ENCODE measurements at regions not wholly inside any gene's neighbourhood (a gene's known extent, or its start where the extent isn't known, plus 50 kb on each side); places are given as distances from the start of the nearest gene placed in this dataset.
"Not testable (repeated sequence)": the region's sequence is repeated elsewhere in the genome, so short reads cannot be mapped to it uniquely, and the experiment has no call there.

DNA sequence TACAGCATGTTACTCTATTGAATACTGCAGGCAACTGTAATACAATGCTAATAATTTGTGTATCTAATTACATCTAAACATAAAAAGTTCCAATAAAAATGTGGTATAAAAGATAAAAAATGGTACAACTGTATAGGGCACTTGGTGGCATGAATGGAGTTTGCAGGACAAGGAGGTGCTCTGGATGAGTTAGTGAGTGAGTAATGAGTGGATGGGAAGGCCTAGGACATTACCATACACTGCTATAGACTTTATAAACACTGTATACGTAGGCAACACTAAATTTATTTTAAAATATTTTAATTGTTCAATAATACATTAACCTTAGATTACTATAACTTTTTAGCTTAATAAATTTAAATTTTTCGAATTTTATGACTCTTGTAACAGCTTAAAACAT is 579.6 kb upstream of the MAN1A1 start:
- DNase-seq = no peak

DNA sequence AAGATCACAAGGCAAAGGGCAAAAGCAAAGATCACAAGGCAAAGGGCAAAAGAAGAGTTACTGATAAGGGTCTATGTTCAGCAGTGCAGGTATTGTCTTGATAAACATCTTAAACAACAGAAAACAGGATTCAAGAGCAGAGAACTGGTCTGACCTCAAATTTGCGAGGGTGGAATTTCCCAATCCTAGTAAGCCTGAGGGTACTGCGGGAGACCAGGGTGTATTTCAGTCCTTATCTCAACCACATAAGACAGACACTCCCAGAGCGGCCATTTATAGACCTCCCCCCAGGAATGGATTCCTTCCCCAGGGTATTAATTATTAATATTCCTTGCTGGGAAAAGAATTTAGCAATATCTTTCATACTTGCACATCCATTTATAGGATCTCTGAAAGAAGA is 575.3 kb upstream of the MAN1A1 start:
- not testable (repeated sequence) for DNase-seq

DNA sequence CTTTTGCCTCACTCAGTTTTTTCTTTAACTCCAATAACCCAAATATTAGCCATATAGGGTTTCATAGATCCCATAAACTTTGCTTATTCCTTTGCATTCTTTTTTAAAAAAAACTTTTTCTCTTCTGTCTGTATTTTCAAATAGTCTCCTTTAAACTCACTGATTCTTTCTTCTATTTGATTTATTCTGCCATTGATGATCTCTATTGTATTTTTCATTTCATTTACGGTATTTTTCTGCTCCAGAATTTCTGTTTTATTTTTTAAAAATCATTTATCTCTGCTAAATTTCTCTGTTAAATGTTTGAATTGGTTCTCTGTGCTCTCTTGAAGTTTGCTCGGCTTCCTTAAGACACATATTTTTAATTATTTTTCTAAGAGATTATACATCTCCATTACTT is 573.3 kb upstream of the MAN1A1 start:
- no peak for DNase-seq

DNA sequence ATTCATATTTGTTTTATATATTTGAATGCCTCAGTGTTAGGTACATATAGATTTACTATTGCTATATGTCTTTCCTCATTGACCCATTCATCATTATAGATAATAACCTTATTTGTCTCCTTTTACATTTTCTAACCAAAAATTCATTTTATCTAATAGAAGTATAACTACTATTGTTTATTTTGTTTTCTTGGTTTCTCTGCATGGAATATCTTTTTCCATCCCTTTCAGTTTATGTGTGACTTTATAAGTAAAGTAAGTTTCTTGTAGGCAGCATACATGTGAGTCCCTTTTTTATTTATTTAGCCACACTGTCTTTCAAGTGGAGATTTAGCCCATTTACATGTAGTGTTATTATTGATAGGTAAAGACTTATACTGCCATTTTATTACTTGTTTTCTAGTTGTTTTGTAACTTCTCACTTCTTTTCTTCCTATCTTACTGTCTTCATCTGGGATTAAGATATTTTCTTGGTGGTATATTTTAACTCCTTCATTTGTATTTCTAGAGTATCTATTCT is 572.0 kb upstream of the MAN1A1 start:
- DNase-seq = no peak

DNA sequence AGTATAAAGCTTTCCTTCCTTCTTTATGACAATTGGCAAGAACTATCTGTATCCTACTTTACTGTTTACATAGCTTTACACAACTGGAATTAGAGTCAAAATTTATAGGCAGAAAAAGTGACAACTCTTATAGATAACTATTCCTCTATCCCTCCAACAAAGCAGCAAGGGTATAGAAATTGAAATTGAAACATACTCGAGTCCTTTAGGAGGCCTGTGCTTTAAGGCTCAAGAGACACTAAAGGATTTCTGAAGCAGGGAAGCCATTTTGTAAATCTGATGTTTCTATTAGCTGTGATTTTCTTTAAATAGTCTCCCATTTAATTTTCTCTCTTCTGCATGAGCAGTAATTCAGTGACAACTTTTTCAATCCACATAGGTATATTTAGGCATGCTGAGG is 567.6 kb upstream of the MAN1A1 start:
- no peak for DNase-seq

DNA sequence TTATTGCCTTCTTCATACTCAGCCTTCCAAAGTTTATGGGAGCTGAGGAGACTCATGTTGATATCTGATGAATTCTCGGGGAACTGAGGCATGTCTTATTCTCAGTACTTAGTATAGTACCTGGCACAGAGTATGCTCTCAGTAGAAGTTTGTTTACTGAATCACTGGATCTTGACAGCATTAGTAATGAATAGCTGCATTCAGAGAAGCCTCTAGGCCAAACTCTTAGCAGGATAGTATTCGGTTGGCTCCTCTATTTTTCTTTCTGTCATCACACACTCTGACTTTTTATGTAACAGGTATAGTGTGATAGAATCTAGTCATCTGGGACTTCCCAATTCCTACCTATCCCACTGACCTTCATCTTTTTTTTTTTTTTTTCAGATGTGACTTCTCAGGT is 566.4 kb upstream of the MAN1A1 start:
- no peak for DNase-seq

DNA sequence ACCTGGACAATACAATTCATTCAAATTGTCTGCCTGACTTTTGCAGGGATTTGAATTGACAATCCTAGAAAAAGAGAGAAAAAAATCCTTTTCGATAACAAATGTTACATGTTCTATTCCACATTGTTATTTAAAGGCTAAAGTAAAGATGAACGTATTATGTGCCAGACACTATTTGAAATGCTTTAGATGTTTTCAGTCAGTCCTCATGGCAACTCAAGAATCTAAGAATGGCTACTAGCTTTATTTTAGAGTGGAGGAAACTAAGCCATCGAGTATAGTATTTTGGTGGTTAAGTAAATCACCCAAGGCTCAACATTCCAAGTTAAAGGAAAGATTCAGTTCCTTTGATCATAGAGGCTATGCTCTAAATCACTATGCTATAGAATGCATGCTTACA is 558.6 kb upstream of the MAN1A1 start:
- DNase-seq = no peak

DNA sequence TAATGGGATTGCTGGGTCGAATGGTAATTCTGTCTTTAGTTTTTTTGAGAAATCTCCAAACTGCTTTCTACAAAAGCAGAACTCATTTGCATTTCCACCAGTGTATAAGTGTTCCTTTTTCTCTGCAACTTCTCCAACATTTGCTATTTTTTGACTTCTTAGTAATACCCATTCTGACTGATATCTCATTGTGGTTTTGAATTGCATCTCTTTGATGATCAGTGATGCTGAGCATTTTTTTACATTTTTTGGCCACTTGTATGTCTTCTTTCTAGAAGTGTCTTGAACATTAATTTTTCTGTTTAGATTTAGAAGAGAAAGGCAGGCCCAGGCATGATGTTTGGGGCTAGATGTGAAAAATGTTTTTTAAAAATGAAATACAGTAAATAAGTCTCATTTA is 553.1 kb upstream of the MAN1A1 start:
- DNase-seq = no peak

DNA sequence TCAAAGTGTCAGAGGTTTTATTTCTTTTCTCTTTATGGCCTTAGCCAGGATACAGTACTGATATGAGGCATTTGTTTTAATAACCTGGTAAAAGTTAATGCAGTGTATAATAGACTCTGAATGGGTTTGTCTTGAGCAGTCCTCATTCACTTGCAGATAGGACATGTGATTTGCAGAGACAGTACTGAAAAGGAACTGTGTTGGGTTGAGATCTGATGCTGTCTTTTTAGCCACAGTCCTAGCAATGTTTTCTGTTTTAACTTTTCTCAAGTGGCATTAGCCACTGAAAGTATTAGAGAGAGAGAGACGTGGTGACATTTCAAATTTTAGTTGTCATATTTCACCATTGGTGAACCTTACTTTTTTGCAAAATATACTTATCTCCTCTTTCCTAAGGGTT is 547.2 kb upstream of the MAN1A1 start:
- DNase-seq = no peak

DNA sequence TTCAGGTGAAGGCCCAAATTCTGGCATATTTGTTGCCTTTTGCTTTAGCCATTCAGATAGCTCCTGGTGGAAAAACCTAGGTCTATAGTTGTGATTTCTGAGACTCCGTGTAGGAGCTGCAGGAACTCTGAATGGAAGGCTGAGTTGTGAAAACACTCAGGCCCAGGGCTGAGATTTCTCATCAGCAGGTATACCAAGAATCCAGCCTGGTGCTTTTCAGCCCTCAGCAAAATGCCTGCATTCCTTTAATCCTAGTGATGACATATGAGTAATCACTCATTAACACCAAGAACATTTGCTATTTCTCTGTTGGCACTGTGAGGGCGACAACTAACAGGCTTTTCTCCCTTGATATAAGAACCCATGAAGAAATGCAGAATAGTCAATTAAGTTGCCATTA is 546.1 kb upstream of the MAN1A1 start:
- DNase-seq = no peak

DNA sequence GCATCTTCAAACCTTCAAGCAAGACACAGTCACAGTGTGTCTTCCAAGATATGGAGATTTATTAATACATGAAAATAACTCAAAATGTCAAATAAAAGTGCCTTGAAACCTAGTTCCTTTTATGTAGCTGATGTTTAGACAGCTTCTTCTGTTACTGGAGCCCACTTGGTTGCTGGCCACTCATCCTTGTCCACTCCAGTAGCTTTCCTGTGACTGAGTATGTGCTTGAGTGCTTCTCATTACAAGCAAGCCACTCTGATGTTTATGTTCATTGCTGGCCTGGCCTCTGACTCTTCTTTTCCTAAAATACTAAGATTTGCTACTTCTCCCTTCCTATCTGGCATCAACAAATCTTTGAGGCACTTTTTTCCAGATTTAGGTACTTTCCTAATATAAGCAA is 545.2 kb upstream of the MAN1A1 start:
- DNase-seq = no peak

DNA sequence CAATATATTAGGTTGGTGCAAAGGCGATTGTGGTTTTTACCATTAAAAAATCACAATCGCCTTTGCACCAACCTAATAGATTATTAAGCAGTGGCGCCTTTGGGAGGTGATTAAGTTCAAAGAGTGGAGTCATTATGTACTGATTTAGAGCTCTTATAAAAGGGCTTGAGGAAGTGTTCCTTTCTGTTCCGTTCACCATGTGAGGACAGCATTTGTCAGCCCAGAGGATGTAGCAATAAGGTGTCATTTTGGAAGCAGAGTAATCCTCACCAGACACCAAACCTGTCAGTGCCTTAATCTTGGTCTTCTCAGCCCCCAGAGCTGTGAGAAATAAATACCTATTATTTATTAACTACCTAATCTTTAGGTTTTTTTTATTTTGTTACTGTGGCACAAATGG is 542.1 kb upstream of the MAN1A1 start:
- DNase-seq = no peak

DNA sequence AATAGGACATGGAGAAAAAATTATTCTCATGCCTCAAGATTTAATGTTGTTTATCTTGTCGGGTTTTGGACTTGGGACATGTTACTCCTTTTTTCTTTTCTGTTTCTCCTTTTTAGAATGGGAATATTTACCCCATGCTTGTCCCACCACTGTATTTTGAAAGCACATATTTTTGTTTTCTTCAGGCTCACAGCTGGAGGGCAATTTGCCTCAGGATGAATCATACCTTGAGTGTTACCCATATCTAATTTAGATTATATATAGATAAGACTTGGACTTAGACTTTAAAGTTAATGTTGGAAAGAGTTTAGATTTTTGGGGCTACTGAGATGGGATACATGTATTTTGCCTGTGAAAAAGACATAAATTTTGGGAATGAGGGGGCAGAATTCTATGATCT is 541.6 kb upstream of the MAN1A1 start:
- no peak for DNase-seq

DNA sequence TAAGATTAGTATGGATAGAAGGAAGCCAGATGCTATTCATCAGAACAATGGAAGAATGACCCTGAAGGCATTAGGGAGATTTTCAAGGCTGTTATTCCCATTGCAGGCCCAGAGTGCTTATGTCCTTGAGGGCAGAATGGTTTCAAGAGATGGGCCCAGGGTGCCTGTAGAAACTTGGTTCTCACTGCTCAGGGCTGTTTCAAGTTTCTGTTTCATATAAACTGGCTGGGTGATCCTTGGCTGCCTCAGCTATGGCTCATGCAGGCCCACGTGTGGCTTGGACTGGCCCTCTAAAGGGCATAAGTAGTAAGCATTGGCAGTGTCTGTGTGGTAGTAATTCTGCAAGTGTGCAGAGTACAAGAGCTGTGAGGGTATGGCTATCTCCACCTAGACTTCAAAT is 540.9 kb upstream of the MAN1A1 start:
- DNase-seq = no peak

DNA sequence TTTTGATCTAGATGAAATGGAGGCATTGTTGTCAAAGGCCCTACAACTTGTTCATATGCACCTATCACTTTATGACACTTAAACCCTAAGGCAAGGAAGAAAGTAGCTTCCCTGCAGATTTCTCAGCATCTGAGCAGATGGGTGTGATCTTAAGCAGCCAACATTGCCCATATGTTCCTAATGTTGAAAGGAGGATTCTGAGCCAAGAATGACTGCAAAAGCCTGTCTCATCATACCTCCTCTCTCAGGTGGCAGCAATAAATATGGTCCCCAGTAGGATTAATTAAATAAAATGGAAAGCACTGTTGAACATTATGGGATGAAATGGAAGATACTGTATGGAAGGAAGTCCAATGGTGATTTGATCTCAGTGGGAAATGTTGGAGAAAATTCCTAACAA is 538.1 kb upstream of the MAN1A1 start:
- DNase-seq = no peak

DNA sequence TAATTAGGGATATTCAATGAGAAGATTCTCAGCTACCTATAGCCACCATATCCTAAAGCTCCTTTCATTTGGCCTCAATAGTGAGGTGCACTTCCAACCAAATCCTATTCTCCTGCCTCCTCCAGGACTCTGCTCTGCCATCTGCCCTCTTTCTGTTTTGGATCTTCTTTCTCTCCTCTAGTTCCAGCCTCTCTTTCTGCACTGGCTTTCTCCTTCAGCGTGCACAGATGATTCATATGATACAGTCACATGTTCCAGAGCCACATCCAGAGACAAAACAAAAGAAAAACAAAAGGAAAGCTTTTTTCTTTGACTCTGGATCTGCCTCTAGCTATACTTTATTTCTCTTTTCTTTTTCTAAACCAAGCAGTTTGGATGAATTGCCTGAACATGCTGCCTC is 531.9 kb upstream of the MAN1A1 start:
- no peak for DNase-seq

DNA sequence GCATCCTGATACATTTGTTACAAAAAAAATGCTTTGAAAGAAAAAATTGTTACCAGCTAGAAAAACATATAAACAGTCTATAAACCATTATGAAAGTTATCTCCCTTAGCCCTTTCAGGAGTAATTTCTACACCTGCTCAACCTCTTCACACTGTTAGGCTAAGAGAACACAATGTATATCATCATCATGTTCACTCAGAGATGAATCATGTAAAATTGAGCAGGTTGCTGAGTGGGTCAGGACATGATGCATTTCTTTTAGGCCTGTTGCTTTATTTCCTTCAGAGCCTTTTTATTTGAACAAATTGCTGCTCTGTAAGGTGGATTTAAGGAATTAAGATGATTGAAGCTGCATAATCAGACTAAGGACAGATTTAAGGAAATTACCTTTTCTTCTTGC is 531.3 kb upstream of the MAN1A1 start:
- DNase-seq = no peak

DNA sequence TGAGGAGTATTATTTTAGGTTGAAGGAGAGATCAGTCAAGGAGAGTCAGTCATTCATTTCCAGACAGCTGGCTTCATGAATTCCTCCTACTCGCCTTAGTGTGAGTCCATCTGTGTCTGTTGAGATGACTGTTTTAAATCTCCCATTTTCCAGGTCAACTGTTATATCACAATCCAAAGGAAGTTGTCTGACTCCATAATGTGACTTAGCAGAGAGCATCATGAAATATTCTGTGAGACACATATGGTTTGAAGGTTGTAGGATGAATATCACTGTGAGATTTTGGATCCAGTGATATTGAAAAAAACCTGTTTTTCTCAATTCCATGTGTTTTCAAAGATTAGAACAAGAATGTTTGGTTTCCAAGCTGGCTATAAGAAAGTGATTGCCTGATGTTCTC is 530.2 kb upstream of the MAN1A1 start:
- no peak for DNase-seq

DNA sequence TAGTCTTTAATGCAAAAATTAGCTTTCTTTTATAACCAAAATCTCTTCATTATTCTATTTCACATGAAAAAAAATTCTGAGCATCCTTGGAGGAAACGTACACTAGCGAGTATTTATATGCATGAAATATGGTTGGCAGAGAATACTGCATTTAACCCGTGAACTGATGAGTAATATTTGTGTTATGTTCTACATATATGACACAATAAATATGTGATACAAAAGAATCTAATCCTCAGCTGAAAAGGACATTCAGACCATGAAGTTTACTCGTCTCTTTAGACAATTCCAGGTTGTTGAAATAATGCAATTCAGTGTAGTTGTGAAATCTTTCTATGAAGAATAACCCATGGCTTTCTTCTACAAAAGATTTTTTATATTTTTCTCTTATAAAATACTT is 524.8 kb upstream of the MAN1A1 start:
- DNase-seq = no peak

DNA sequence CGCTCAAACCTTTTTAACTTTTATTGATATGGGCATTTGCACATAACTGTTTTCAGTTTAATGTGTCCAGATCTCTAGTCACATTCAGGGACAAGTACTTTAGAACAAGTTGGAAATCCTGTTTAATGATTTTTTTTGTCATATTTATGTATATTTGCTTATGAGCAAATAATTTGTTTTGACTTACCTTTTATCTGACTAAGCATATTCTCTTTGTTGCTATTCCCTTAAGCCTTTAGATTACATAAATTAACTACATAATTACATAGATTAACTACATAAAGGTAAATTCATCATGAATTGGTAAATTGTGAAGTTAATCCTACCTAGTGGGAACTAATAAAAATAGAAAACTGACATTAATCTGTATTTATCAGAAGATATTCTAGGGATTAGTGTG is 523.5 kb upstream of the MAN1A1 start:
- no peak for DNase-seq

DNA sequence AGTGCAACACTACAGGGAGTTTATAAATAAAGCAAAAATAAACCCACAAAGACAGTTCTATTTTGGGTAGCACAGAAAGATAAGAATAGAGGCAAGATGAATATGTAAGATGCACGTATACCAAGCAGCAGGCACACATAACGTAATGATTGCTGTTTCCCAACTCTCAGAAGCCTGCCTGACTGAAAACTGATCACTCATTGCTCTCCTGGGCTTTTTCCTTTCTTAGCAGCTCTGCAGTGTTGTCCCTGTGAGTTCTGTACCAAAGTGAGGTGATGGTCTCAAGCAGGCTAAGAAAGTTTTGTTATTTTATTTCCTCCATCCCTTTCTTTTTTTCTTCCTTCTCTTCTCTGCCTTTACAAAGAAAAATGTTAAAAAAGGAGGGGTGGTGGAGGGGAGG is 522.0 kb upstream of the MAN1A1 start:
- no peak for DNase-seq

DNA sequence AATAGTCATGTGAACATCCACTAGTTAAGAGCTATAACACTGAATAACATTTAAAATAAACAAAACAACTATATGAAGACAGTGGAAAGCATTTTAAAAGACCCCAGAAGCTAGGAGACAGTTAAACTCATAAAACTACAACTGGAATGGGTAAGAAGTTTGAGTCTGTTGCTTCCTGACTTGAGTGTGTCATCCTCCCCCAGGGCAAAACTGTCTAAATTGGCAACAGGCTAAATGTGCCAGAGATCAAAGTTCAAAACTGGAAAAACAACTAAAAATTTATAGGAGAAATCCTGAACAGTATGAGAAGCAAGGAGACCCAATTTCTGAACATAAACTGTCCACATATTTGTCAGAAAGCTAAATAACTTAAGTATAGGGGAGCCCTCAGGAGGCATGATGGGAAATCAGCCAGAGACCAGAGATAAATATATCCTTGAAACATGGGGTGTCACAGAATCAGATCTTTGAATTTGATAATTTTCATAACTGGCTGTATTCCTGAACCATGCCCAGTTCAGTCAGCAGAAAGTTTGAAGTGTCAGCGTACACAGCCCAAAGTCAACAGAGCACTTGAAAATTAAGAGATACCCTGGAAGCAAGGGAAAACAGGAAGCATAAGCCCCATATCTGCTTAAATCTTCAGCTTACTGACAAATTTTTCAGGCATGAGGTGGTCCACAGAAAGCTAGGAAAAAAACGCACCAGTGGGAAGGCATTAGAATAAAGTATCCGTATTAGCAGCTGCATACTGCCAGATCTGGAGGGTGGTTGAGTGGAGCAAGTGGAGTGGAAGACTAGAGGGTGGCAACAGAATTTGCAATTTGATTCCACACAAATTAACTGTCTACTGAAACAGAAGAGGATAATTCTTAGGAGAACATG is 516.1 kb upstream of the MAN1A1 start:
- no peak for DNase-seq

DNA sequence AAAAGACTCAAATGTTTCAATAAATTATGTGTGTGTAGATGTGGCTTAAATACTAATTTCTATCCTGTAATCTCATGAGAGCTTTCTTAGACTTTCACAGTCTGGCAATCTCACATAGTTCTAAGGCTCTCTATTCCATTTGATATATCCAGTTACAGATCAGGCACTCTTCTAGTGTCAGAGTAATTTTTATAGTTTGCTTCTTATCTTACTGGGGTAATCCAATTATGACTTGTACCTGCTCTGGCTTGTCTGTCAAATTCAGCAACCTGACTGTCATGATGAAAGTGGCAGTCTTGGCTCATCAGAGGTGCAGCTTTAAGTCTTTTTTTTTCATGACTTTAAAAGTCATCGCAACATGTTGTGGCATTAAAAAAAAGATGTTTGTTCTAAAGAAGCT is 513.2 kb upstream of the MAN1A1 start:
- DNase-seq = no peak

DNA sequence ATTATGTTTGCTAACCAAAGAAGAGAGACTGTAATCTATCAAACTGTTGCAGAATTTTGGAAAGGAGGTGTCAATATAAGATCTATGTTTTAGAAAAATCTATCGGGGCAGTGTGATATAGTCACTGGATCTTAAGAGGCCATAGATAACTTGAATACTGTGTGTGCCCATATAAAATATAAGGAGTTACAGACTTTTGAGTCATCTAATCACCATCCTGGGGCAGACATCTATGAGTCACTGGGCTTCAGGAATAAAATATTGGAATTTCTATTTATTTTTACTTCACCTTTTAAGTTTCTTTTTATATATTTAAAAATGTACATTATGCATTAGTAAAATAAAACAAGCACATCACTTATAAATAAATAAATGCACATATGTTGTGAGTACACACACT is 509.3 kb upstream of the MAN1A1 start:
- no peak for DNase-seq

DNA sequence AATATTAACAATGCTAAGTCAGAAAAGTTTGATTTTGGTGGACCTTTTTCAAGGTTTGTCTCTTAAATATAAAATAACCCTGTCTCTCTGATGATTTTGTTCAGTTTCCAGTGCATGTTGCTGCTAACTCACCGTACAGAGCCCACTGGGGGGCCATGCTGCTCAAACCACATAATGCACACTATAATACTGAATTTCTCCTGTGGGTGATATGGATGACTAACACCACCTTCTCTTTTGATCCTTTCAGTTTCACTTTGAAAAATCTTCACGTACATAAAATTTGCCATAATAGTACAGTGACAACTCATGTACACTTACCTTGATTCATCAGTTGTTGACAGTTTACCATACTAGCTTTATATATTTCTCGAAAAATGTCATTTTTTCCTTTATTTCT is 506.6 kb upstream of the MAN1A1 start:
- DNase-seq = no peak

Data from 8988T (cell line).